PC-9 (cell line): ENCODE measurements at regions not wholly inside any gene's neighbourhood (a gene's known extent, or its start where the extent isn't known, plus 50 kb on each side); places are given as distances from the start of the nearest gene placed in this dataset.

Source experiments
- BruUV-seq: library from RNA; stranded (reverse); fragments of 400-500 nt; replicated peaks from 2 replicates; lab custom pipeline; 2021; lab: Mats Ljungman, UMichigan
- CTCF ChIA-PET: fragments of 300-600 bp; sonication (Branson Sonifier 250); formaldehyde crosslinking; loops from one replicate; lab custom pipeline; 2022; ENCODE audit warnings: antibody characterized with exemption; lab: Charles Lee
- POLR2A ChIA-PET: fragments of 300-600 bp; sonication (Branson Sonifier 250); formaldehyde crosslinking; loops from one replicate; lab custom pipeline; 2022; ENCODE audit warnings: antibody characterized with exemption; ENCODE audit not compliant: unreplicated experiment; lab: Charles Lee
- DNase-seq, 2 experiments: peaks; one replicate each; pipeline versions ENCODE4 v3.0.0 to v3.0.0-alpha.2; 2015 to 2022; ENCODE audit warnings: mixed read lengths in 1 of 2
- H2AFZ ChIP-seq: fragments of 200-600 bp; sonication (generic); 2 replicates; pipeline ENCODE4 v1.8.1; 2017; ENCODE audit warnings: antibody characterized with exemption
- H3F3A ChIP-seq: fragments of 200-600 bp; sonication (generic); 2 replicates; pipeline ENCODE4 v1.8.1; 2017; ENCODE audit warnings: antibody characterized with exemption, mild to moderate bottlenecking, low read depth; ENCODE audit not compliant: insufficient read depth
- H3K27ac ChIP-seq: fragments of 200-600 bp; sonication (generic); 2 replicates; pipeline ENCODE4 v1.6.1; 2016; ENCODE audit warnings: mixed run types
- H3K27me3 ChIP-seq: fragments of 200-600 bp; sonication (generic); 2 replicates; pipeline ENCODE4 v1.6.1; 2016; ENCODE audit warnings: low read depth, mixed run types; ENCODE audit not compliant: insufficient read depth
- H3K36me3 ChIP-seq: fragments of 200-600 bp; sonication (generic); 2 replicates; pipeline ENCODE4 v1.6.1; 2016; ENCODE audit warnings: low read depth, mixed run types
- H3K4me1 ChIP-seq: fragments of 200-600 bp; sonication (generic); replicated peaks from 2 replicates; pipeline ENCODE4 v1.6.1; 2016; ENCODE audit warnings: mixed run types; ENCODE audit not compliant: insufficient read depth
- H3K4me2 ChIP-seq: fragments of 200-600 bp; sonication (generic); 2 replicates; pipeline ENCODE4 v1.6.1; 2017; ENCODE audit warnings: mixed run types
- H3K4me3 ChIP-seq: fragments of 200-600 bp; sonication (generic); 2 replicates; pipeline ENCODE4 v1.6.1; 2016; ENCODE audit warnings: mixed run types
- H3K79me2 ChIP-seq: fragments of 200-600 bp; sonication (generic); 2 replicates; pipeline ENCODE4 v1.6.1; 2017; ENCODE audit warnings: low read depth, mixed run types
- H3K9me2 ChIP-seq: fragments of 200-600 bp; sonication (generic); 2 replicates; pipeline ENCODE4 v1.8.1; 2017; ENCODE audit warnings: mild to moderate bottlenecking; ENCODE audit not compliant: insufficient read depth
- H3K9me3 ChIP-seq: fragments of 200-600 bp; sonication (generic); 2 replicates; pipeline ENCODE4 v1.8.1; 2016; ENCODE audit warnings: low read depth; ENCODE audit not compliant: insufficient read depth
- H4K20me1 ChIP-seq: fragments of 200-600 bp; sonication (generic); 2 replicates; pipeline ENCODE4 v1.8.1; 2017; ENCODE audit not compliant: insufficient read depth
- CTCF ChIP-seq: fragments of 200-600 bp; sonication (generic); conservative IDR thresholded peaks from 2 replicates; pipeline ENCODE4 v1.6.1; 2017; ENCODE audit warnings: mixed run types, antibody characterized with exemption, mild to moderate bottlenecking, moderate library complexity
- EZH2 ChIP-seq: fragments of 200-600 bp; sonication (generic); IDR thresholded peaks from 2 replicates; pipeline ENCODE4 v1.8.0; 2017; ENCODE audit warnings: antibody characterized with exemption, low read depth
- intact Hi-C: fragments of 100-400 bp; cut with micrococcal nuclease; formaldehyde crosslinking; loops from one replicate; pipeline ENCODE4 v1.10.0; 2022; ENCODE audit not compliant: unreplicated experiment

- Histone ChIP-seq H3K4me2 (no peak overlapping the region), H3K36me3 (no peaks in the 10 kb centered on the region), H3K27me3 (no peaks in the 10 kb centered on the region), H3K9me3 (no peaks in the 10 kb centered on the region), H3K4me1 (peaks cover 8% of the 10 kb centered on the region; the same call in 1 of the 2 replicates), H3K27ac (no peak overlapping the region), H3F3A (no peaks in the 10 kb centered on the region), H3K79me2 (no peaks in the 10 kb centered on the region), H2AFZ (no peak overlapping the region), H3K9me2 (no peaks in the 10 kb centered on the region), H3K4me3 (no peak overlapping the region), H4K20me1 (no peaks in the 10 kb centered on the region)
- intact Hi-C loops, result no loop called here
- BruUV-seq, result no TSS peak
- TF ChIP-seq CTCF (no peak), EZH2 (no peak)
- no peak for DNase-seq
- ChIA-PET POLR2A (interaction anchor here (0.7 kb wide), 1 partner anchor 12 kb away, joined by 3 read pairs; no protein-coding TSS in a partner anchor), CTCF (no interaction called here)
Observed at GRCh38 chr3:153756816-153757215, 364.4 kb upstream of the ARHGEF26 start.

GRCh38 chr3:153757839-153758238 lies 363.4 kb upstream of the ARHGEF26 start:
- Histone ChIP-seq H3K27ac (no peak overlapping the region), H2AFZ (no peak overlapping the region), H4K20me1 (no peaks in the 10 kb centered on the region), H3K9me3 (no peaks in the 10 kb centered on the region), H3K9me2 (no peaks in the 10 kb centered on the region), H3K4me2 (no peak overlapping the region), H3K4me3 (no peak overlapping the region), H3K36me3 (no peaks in the 10 kb centered on the region), H3K4me1 (peaks cover 5% of the 10 kb centered on the region; the same call in 1 of the 2 replicates), H3F3A (no peaks in the 10 kb centered on the region), H3K27me3 (no peaks in the 10 kb centered on the region), H3K79me2 (no peaks in the 10 kb centered on the region)
- no peak for DNase-seq
- ChIA-PET POLR2A (interaction anchor here (0.5 kb wide), 1 partner anchor 1500 kb away, joined by 3 read pairs; no protein-coding TSS in a partner anchor), CTCF (no interaction called here)
- intact Hi-C loops, result no loop called here
- BruUV-seq, result no TSS peak
- no peak for TF ChIP-seq EZH2

- Histone ChIP-seq H3K79me2 (no peaks in the 10 kb centered on the region), H3F3A (no peaks in the 10 kb centered on the region), H3K4me1 (no peaks in the 10 kb centered on the region), H2AFZ (no peak overlapping the region; the same call in 1 of the 2 replicates), H3K4me2 (no peak overlapping the region), H4K20me1 (no peaks in the 10 kb centered on the region), H3K36me3 (no peaks in the 10 kb centered on the region), H3K27me3 (no peaks in the 10 kb centered on the region), H3K27ac (no peak overlapping the region), H3K9me2 (no peaks in the 10 kb centered on the region), H3K9me3 (no peaks in the 10 kb centered on the region), H3K4me3 (no peak overlapping the region)
- BruUV-seq, result no TSS peak
- intact Hi-C loops, result loop anchor here (10.0 kb wide), 2 partner anchors 316 to 1286 kb away; no protein-coding TSS in a partner anchor
- ChIA-PET CTCF (no interaction called here), POLR2A (no interaction called here)
- no peak for DNase-seq
- TF ChIP-seq CTCF (no peak), EZH2 (no peak)
Observed at GRCh38 chr3:153760948-153761347, 360.2 kb upstream of the ARHGEF26 start.
